Natural killer cell (primary cell): ENCODE measurements at regions not wholly inside any gene's neighbourhood (a gene's known extent, or its start where the extent isn't known, plus 50 kb on each side); places are given as distances from the start of the nearest gene placed in this dataset.

ENCODE experiments used
- ATAC-seq, 3 donors: fragments of 150-1000 bp in 2 of 3; fragments of 200-7000 bp in 1 of 3; cut with Tn5 transposase; 1 replicate in 1 of 3; 2 replicates in 2 of 3; pipeline ENCODE4 v1.10.0; 2021; ENCODE audit warnings: mild to moderate bottlenecking in 2 of 3, moderate library complexity in 2 of 3
- DNase-seq, 2 donors: peaks; one replicate each; pipeline versions ENCODE4 v3.0.0 to v3.0.0-alpha.2; 2013 to 2021; ENCODE audit warnings: mixed read lengths in 1 of 2
- H3K27ac ChIP-seq: one replicate; pipeline ENCODE4 v1.5.1; 2013; ENCODE audit warnings: mild to moderate bottlenecking, low read length
- H3K27me3 ChIP-seq: one replicate; pipeline ENCODE4 v1.6.1; 2013; ENCODE audit warnings: low read length; ENCODE audit not compliant: control insufficient read depth, insufficient read depth
- H3K36me3 ChIP-seq: one replicate; pipeline ENCODE4 v1.6.1; 2013; ENCODE audit warnings: low read length; ENCODE audit not compliant: control insufficient read depth, insufficient read depth
- H3K4me1 ChIP-seq: one replicate; pipeline ENCODE4 v1.6.1; 2013; ENCODE audit warnings: low read length; ENCODE audit not compliant: control insufficient read depth, insufficient read depth
- H3K4me3 ChIP-seq: one replicate; pipeline ENCODE4 v1.5.1; 2013; ENCODE audit warnings: low read length
- H3K9me3 ChIP-seq: one replicate; pipeline ENCODE4 v1.6.1; 2013; ENCODE audit warnings: low read length; ENCODE audit not compliant: control insufficient read depth, insufficient read depth
- H3K27ac Mint-ChIP-seq, 2 donors: one replicate each; pipeline ENCODE4 v1.8.0; 2022; ENCODE audit warnings: mild to moderate bottlenecking in 2 of 2, mixed read lengths in 2 of 2, moderate library complexity in 1 of 2
- H3K27me3 Mint-ChIP-seq, 2 donors: one replicate each; pipeline ENCODE4 v1.8.0; 2022; ENCODE audit warnings: low read depth in 2 of 2, mixed read lengths in 2 of 2
- H3K36me3 Mint-ChIP-seq: one replicate; pipeline ENCODE4 v1.8.0; 2022; ENCODE audit warnings: mixed read lengths
- H3K4me1 Mint-ChIP-seq, 2 donors: one replicate each; pipeline ENCODE4 v1.8.0; 2022; ENCODE audit warnings: mixed read lengths in 2 of 2
- H3K4me3 Mint-ChIP-seq: one replicate; pipeline ENCODE4 v1.8.0; 2022; ENCODE audit warnings: mild to moderate bottlenecking, moderate library complexity, mixed read lengths
- H3K9me3 Mint-ChIP-seq, 2 donors: one replicate each; pipeline ENCODE4 v1.8.0; 2022; ENCODE audit warnings: mixed read lengths in 2 of 2
- WGBS: methylation state at CpG from one replicate; pipeline ENCODE4 v1.1.7; 2013; ENCODE audit warnings: missing lambda C conversion rate; ENCODE audit not compliant: insufficient coverage; 5-methylcytosine and 5-hydroxymethylcytosine counted together
- intact Hi-C: fragments of 100-400 bp; cut with micrococcal nuclease; formaldehyde crosslinking; loops from one replicate; pipeline ENCODE4 v1.14.2; 2022
- TF ChIP-seq, protein P1 (sequence below): fragments of 200-600 bp; IDR thresholded peaks from one replicate; pipeline ENCODE4 v1.8.0; 2022; ENCODE audit warnings: antibody characterized with exemption

DNA sequence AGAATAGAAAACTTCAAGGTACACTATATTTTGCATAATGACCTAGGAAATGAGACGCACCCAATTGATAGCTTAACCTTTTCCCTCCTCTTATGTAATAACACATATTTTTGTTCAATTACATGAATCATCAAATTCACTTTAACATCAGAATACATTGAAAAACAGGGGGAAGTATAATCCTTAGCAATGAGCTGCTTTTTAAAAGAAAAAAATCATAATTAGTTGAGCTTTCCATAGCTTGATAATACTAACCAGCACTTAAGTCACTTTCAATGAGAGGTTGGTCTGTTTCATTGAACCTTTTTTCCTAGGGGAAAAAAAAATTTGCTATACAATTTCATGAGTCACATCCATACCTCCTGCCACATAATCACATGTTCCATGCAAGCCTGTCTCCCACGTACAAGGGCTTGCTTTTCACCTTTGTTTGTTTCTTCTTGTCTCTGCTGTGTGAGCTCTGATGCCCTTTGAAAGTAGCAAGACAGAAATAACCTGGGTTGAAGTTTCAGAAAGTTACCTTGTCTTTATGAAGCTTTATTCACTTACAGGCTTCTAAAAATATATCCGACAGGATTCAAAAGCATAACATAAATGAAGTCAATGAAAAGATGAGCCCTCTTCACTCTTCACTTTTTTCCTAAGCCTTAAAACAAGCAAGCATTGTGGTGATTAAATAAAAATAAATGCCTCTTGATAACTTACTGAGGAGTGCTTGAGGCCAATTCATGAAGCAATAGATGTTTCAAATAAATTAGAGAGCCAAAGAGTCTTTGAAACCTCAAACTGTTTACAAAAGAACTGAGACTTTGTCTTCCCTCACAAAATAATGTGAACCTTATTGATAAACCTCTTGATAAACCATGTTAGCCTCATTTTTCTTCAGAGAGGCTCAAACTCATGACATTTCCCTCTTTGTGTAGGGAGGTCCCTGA, 108.5 kb downstream of the FEM1C start:
- Mint-ChIP-seq H3K4me1 (no peaks in the 10 kb centered on the region), H3K27ac (no peak overlapping the region), H3K36me3 (peaks cover 11% of the 10 kb centered on the region), H3K9me3 (peaks cover 0 to 12% of the 10 kb centered on the region in 2 donors), H3K27me3 (peaks cover 7 to 23% of the 10 kb centered on the region in 2 donors), H3K4me3 (no peak overlapping the region)
- intact Hi-C loops = no loop called here
- ATAC-seq (no peak), DNase-seq (no peak)
- no peak overlapping the region for H3K27ac ChIP-seq
- H3K36me3 ChIP-seq = no peaks in the 10 kb centered on the region
- no peaks in the 10 kb centered on the region for H3K27me3 ChIP-seq
- WGBS = 81% methylated on average over 2 of the region's 3 CpGs
- TF ChIP-seq, protein P1, sequence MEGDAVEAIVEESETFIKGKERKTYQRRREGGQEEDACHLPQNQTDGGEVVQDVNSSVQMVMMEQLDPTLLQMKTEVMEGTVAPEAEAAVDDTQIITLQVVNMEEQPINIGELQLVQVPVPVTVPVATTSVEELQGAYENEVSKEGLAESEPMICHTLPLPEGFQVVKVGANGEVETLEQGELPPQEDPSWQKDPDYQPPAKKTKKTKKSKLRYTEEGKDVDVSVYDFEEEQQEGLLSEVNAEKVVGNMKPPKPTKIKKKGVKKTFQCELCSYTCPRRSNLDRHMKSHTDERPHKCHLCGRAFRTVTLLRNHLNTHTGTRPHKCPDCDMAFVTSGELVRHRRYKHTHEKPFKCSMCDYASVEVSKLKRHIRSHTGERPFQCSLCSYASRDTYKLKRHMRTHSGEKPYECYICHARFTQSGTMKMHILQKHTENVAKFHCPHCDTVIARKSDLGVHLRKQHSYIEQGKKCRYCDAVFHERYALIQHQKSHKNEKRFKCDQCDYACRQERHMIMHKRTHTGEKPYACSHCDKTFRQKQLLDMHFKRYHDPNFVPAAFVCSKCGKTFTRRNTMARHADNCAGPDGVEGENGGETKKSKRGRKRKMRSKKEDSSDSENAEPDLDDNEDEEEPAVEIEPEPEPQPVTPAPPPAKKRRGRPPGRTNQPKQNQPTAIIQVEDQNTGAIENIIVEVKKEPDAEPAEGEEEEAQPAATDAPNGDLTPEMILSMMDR = no peak
- no peak overlapping the region for H3K4me3 ChIP-seq
- no peaks in the 10 kb centered on the region for H3K9me3 ChIP-seq
- no peaks in the 10 kb centered on the region for H3K4me1 ChIP-seq

DNA sequence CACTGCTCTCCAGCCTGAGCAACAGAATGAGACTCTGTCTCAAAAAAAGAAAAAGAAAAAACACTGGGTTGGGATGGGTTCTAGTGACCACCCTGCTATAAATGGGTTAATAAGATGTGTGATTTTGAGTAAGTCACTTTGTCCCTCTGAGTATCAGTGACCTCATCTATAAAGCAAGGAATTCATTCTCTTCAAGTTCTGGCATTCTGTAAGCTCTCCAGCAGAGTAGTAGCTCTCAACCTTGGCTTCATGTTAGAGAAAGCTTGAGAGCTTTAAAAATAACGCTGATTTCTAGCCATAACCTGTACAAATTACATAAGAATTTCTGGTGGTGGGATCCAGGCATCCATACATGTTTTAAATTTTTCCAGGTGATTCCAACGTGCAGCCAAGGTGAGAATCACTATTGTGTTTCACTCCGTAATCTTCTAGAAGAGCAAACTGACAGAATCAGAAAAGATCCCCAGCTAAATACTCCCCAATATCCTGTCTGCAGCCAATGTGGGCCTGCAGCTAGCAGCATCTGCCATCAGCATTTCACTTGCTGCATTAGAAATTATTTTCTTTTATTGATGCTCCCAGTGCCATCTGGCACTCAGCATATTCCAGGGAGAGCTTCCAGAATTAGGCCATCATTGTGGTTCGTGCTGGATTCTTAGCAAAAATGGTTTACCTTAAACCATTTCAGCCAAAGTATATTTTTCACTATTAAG, 109.4 kb downstream of the FEM1C start:
- H3K27me3 Mint-ChIP-seq = peaks cover 9 to 17% of the 10 kb centered on the region in 2 donors
- H3K4me1 Mint-ChIP-seq = no peaks in the 10 kb centered on the region
- H3K36me3 Mint-ChIP-seq = peaks cover 8% of the 10 kb centered on the region
- no peaks in the 10 kb centered on the region for H3K36me3 ChIP-seq
- no peaks in the 10 kb centered on the region for H3K4me1 ChIP-seq
- TF ChIP-seq, protein P1 = no peak
- H3K4me3 Mint-ChIP-seq = no peak overlapping the region
- H3K27me3 ChIP-seq = no peaks in the 10 kb centered on the region
- ATAC-seq = no peak
- H3K27ac Mint-ChIP-seq = no peak overlapping the region
- H3K9me3 Mint-ChIP-seq = peaks cover 0 to 10% of the 10 kb centered on the region in 2 donors
- no peak overlapping the region for H3K27ac ChIP-seq
- intact Hi-C loops = no loop called here
- DNase-seq = no peak
- H3K4me3 ChIP-seq = no peak overlapping the region
- H3K9me3 ChIP-seq = no peaks in the 10 kb centered on the region
- WGBS = 73% methylated on average over 4 of the region's 4 CpGs

DNA sequence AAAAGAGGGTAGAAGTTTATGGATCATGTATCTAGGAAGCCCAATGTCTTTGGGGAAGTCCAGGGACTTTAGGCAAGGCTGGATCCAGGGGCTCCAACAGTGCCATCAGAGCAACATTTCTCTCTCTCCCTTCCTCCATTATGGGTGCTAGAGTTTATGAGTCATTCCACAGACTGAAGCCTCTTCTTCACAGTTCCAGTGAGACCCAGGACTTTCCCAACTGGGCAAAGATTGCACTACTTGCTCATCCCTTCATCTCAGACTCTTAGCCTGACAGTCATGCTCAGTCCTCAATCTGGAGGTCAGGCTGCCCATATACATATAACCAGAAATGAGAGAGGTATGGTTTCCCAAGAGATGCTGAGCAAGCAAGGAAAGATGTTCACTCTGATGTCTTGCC, 110.7 kb downstream of the FEM1C start:
- Histone ChIP-seq H3K9me3 (no peaks in the 10 kb centered on the region), H3K27ac (no peak overlapping the region), H3K4me3 (no peak overlapping the region), H3K4me1 (no peaks in the 10 kb centered on the region), H3K27me3 (no peaks in the 10 kb centered on the region), H3K36me3 (no peaks in the 10 kb centered on the region)
- Mint-ChIP-seq H3K4me3 (no peak overlapping the region), H3K27me3 (peaks cover 9 to 11% of the 10 kb centered on the region in 2 donors), H3K9me3 (no peaks in the 10 kb centered on the region), H3K4me1 (no peaks in the 10 kb centered on the region), H3K36me3 (no peaks in the 10 kb centered on the region), H3K27ac (no peak overlapping the region)
- ATAC-seq (no peak), DNase-seq (no peak)
- intact Hi-C loops = no loop called here
- TF ChIP-seq, protein P1 = no peak
